Natural killer cell (primary cell): ENCODE measurements at regions not wholly inside any gene's neighbourhood (a gene's known extent, or its start where the extent isn't known, plus 50 kb on each side); places are given as distances from the start of the nearest gene placed in this dataset.

Experiments used
- ATAC-seq, 3 donors: fragments of 150-1000 bp in 2 of 3; fragments of 200-7000 bp in 1 of 3; cut with Tn5 transposase; 1 replicate in 1 of 3; 2 replicates in 2 of 3; pipeline ENCODE4 v1.10.0; 2021; ENCODE audit warnings: mild to moderate bottlenecking in 2 of 3, moderate library complexity in 2 of 3
- DNase-seq, 2 donors: peaks; one replicate each; pipeline versions ENCODE4 v3.0.0 to v3.0.0-alpha.2; 2013 to 2021; ENCODE audit warnings: mixed read lengths in 1 of 2
- H3K27ac ChIP-seq: one replicate; pipeline ENCODE4 v1.5.1; 2013; ENCODE audit warnings: mild to moderate bottlenecking, low read length
- H3K27me3 ChIP-seq: one replicate; pipeline ENCODE4 v1.6.1; 2013; ENCODE audit warnings: low read length; ENCODE audit not compliant: control insufficient read depth, insufficient read depth
- H3K36me3 ChIP-seq: one replicate; pipeline ENCODE4 v1.6.1; 2013; ENCODE audit warnings: low read length; ENCODE audit not compliant: control insufficient read depth, insufficient read depth
- H3K4me1 ChIP-seq: one replicate; pipeline ENCODE4 v1.6.1; 2013; ENCODE audit warnings: low read length; ENCODE audit not compliant: control insufficient read depth, insufficient read depth
- H3K4me3 ChIP-seq: one replicate; pipeline ENCODE4 v1.5.1; 2013; ENCODE audit warnings: low read length
- H3K9me3 ChIP-seq: one replicate; pipeline ENCODE4 v1.6.1; 2013; ENCODE audit warnings: low read length; ENCODE audit not compliant: control insufficient read depth, insufficient read depth
- H3K27ac Mint-ChIP-seq, 2 donors: one replicate each; pipeline ENCODE4 v1.8.0; 2022; ENCODE audit warnings: mild to moderate bottlenecking in 2 of 2, mixed read lengths in 2 of 2, moderate library complexity in 1 of 2
- H3K27me3 Mint-ChIP-seq, 2 donors: one replicate each; pipeline ENCODE4 v1.8.0; 2022; ENCODE audit warnings: low read depth in 2 of 2, mixed read lengths in 2 of 2
- H3K36me3 Mint-ChIP-seq: one replicate; pipeline ENCODE4 v1.8.0; 2022; ENCODE audit warnings: mixed read lengths
- H3K4me1 Mint-ChIP-seq, 2 donors: one replicate each; pipeline ENCODE4 v1.8.0; 2022; ENCODE audit warnings: mixed read lengths in 2 of 2
- H3K4me3 Mint-ChIP-seq: one replicate; pipeline ENCODE4 v1.8.0; 2022; ENCODE audit warnings: mild to moderate bottlenecking, moderate library complexity, mixed read lengths
- H3K9me3 Mint-ChIP-seq, 2 donors: one replicate each; pipeline ENCODE4 v1.8.0; 2022; ENCODE audit warnings: mixed read lengths in 2 of 2
- CTCF ChIP-seq: fragments of 200-600 bp; IDR thresholded peaks from one replicate; pipeline ENCODE4 v1.8.0; 2022; ENCODE audit warnings: antibody characterized with exemption
- WGBS: methylation state at CpG from one replicate; pipeline ENCODE4 v1.1.7; 2013; ENCODE audit warnings: missing lambda C conversion rate; ENCODE audit not compliant: insufficient coverage; 5-methylcytosine and 5-hydroxymethylcytosine counted together
- intact Hi-C: fragments of 100-400 bp; cut with micrococcal nuclease; formaldehyde crosslinking; loops from one replicate; pipeline ENCODE4 v1.14.2; 2022

GRCh38 chr1:80633947-80634706 is 1166.6 kb upstream of the ADGRL2 start:
- intact Hi-C loops, result no loop called here
- no peaks in the 10 kb centered on the region for H3K27me3 Mint-ChIP-seq

GRCh38 chr1:80632284-80632683 is 1168.5 kb upstream of the ADGRL2 start:
- H3K9me3 ChIP-seq, result peaks cover 6% of the 10 kb centered on the region
- ATAC-seq (no peak), DNase-seq (no peak)
- H3K36me3 Mint-ChIP-seq, result peaks cover under 1% of the 10 kb centered on the region
- H3K27ac Mint-ChIP-seq, result no peak overlapping the region
- no peak for TF ChIP-seq CTCF
- H3K27ac ChIP-seq, result no peak overlapping the region
- no peaks in the 10 kb centered on the region for H3K27me3 ChIP-seq
- H3K36me3 ChIP-seq, result no peaks in the 10 kb centered on the region
- no peaks in the 10 kb centered on the region for H3K4me1 ChIP-seq
- no peak overlapping the region for H3K4me3 Mint-ChIP-seq
- H3K4me3 ChIP-seq, result no peak overlapping the region
- WGBS, result 87% methylated on average over 10 of the region's 10 CpGs
- H3K9me3 Mint-ChIP-seq, result peaks cover 6 to 10% of the 10 kb centered on the region in 2 donors
- intact Hi-C loops, result no loop called here
- H3K4me1 Mint-ChIP-seq, result no peaks in the 10 kb centered on the region
- no peaks in the 10 kb centered on the region for H3K27me3 Mint-ChIP-seq

More at GRCh38 chr1:80633947-80634706, 1166.6 kb upstream of the ADGRL2 start:
- Histone ChIP-seq H3K9me3 (peaks cover 6% of the 10 kb centered on the region), H3K4me3 (no peak overlapping the region), H3K27ac (no peak overlapping the region), H3K27me3 (no peaks in the 10 kb centered on the region), H3K4me1 (no peaks in the 10 kb centered on the region), H3K36me3 (no peaks in the 10 kb centered on the region)
- H3K4me3 Mint-ChIP-seq, result no peak overlapping the region
- no peaks in the 10 kb centered on the region for H3K36me3 Mint-ChIP-seq
- no peak for ATAC-seq
- no peak for DNase-seq
- peaks cover 6 to 10% of the 10 kb centered on the region in 2 donors for H3K9me3 Mint-ChIP-seq
- 72% methylated on average over 9 of the region's 10 CpGs for WGBS
- no peak overlapping the region for H3K27ac Mint-ChIP-seq
- no peaks in the 10 kb centered on the region for H3K4me1 Mint-ChIP-seq
- TF ChIP-seq CTCF, result no peak

- H3K4me3 ChIP-seq, result no peak overlapping the region
- H3K9me3 ChIP-seq, result peaks cover 6% of the 10 kb centered on the region
- peaks cover 10% of the 10 kb centered on the region for H3K36me3 Mint-ChIP-seq
- no peaks in the 10 kb centered on the region for H3K27me3 Mint-ChIP-seq
- H3K4me1 ChIP-seq, result no peaks in the 10 kb centered on the region
- no peak for ATAC-seq
- H3K36me3 ChIP-seq, result no peaks in the 10 kb centered on the region
- no peak overlapping the region for H3K27ac ChIP-seq
- intact Hi-C loops, result no loop called here
- TF ChIP-seq CTCF, result no peak
- H3K27me3 ChIP-seq, result no peaks in the 10 kb centered on the region
- WGBS, result 91% methylated on average over 2 of the region's 3 CpGs
- no peaks in the 10 kb centered on the region for H3K4me1 Mint-ChIP-seq
- peaks cover 7 to 16% of the 10 kb centered on the region in 2 donors for H3K9me3 Mint-ChIP-seq
- no peak overlapping the region for H3K27ac Mint-ChIP-seq
- no peak overlapping the region for H3K4me3 Mint-ChIP-seq
- DNase-seq, result no peak
Measured at GRCh38 chr1:80629304-80629837, 1171.4 kb upstream of the ADGRL2 start.
